ENCODE measurements at regions not wholly inside any gene's neighbourhood (a gene's known extent, or its start where the extent isn't known, plus 50 kb on each side); places are given as distances from the start of the nearest gene placed in this dataset.
A peak's percentile ranks its signal among the peaks of the same experiment; 100 is the strongest.

- Histone ChIP-seq H3K9me3 (no peaks in the 10 kb centered on the region), H3K27me3 (no peaks in the 10 kb centered on the region), H3K4me3 (no peak overlapping the region), H3K36me3 (no peaks in the 10 kb centered on the region)
- DNase-seq = no peak
Observed at GRCh38 chr2:177075254-177075653, 137.3 kb upstream of the HNRNPA3 start.

- Histone ChIP-seq H3K27me3 (no peaks in the 10 kb centered on the region), H3K4me3 (no peak overlapping the region), H3K9me3 (no peaks in the 10 kb centered on the region), H3K36me3 (no peaks in the 10 kb centered on the region)
- DNase-seq = no peak
Observed at GRCh38 chr2:177076636-177077179, 135.9 kb upstream of the HNRNPA3 start.

GRCh38 chr2:177077778-177078177 lies 134.8 kb upstream of the HNRNPA3 start:
- no peak for DNase-seq
- Histone ChIP-seq H3K4me3 (no peak overlapping the region), H3K27me3 (no peaks in the 10 kb centered on the region), H3K9me3 (no peaks in the 10 kb centered on the region), H3K36me3 (no peaks in the 10 kb centered on the region)

DNA sequence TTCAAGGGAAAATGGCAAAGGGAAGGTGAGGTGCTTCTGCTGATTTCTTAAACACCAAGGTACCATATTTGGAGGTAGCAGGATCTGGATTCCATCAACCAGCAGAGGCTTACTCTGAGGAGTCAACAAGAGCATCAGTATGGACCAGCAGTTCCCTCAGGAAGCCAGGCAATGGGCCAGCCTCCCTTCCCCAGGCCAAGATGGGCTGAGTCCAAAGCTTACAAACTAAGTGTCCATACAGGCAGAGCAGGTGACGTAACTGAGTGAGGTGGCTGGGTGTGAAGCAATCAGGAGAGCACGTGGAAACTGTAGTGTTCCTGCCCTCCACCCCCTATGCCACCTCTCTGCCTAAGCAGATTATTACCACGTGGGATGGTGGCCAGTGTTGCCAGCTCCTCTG lies 134.2 kb upstream of the HNRNPA3 start:
- Histone ChIP-seq H3K9me3 (no peaks in the 10 kb centered on the region), H3K4me3 (no peak overlapping the region), H3K27me3 (no peaks in the 10 kb centered on the region), H3K36me3 (no peaks in the 10 kb centered on the region)
- peak; percentile 66 for DNase-seq

DNA sequence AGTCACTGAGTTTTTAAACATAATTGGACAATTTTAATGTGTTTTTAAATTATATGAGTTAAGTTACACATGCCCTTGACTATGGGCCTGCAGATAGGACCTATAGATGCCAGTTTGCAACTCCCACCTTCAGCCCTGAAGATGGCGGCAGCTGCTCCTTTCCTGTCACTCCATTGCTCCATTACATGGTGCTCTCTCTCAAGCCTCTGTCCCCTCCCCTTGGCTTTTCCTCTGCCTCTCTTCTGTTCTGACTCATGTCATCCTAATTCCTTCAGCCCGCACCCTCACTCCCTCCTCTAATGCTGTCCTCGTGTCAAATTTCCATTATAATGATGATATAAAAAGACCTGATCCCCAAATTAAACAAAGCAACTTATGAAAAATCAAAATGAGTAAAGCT lies 133.7 kb upstream of the HNRNPA3 start:
- H3K27me3 ChIP-seq = no peaks in the 10 kb centered on the region
- no peaks in the 10 kb centered on the region for H3K36me3 ChIP-seq
- no peak overlapping the region for H3K4me3 ChIP-seq
- H3K9me3 ChIP-seq = no peaks in the 10 kb centered on the region
- DNase-seq = no peak

DNA sequence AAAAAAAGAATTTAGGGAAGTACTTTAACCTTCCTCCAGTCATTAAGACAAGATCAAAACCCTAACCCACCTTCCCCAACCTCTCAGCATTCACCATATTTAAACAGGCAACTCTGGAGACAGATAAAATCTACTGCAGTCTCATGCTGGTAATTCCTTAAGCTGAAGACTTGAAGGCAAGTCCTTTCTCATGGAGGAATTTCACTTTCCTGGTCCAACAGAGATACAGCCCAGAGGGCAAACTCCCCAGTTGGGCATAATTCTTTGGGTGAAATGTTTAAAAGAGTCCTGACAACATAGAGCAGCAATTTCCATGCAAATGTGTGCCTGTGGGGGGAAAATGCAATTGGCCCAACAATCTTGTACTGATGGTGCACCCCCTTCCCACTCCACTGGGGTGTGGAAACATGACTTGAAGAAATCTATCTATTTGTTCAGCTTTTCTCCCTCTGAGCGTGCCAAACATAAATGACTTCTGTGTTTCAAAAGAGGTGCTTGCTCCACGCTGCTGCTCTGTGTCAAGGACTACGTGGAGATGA lies 131.8 kb upstream of the HNRNPA3 start:
- no peaks in the 10 kb centered on the region for H3K36me3 ChIP-seq
- DNase-seq = no peak
- no peaks in the 10 kb centered on the region for H3K27me3 ChIP-seq
- H3K9me3 ChIP-seq = no peaks in the 10 kb centered on the region
- H3K4me3 ChIP-seq = no peak overlapping the region

- Histone ChIP-seq H3K9me3 (no peaks in the 10 kb centered on the region), H3K36me3 (no peaks in the 10 kb centered on the region), H3K27me3 (no peaks in the 10 kb centered on the region), H3K4me3 (no peak overlapping the region)
- no peak for DNase-seq
Observed at GRCh38 chr2:177084607-177085006, 128.0 kb upstream of the HNRNPA3 start.

- no peak overlapping the region for H3K4me3 ChIP-seq
- DNase-seq = no peak
- no peaks in the 10 kb centered on the region for H3K9me3 ChIP-seq
- no peaks in the 10 kb centered on the region for H3K27me3 ChIP-seq
- H3K36me3 ChIP-seq = no peaks in the 10 kb centered on the region
Observed at GRCh38 chr2:177088529-177088928, 124.1 kb upstream of the HNRNPA3 start.

GRCh38 chr2:177090967-177091366 lies 121.6 kb upstream of the HNRNPA3 start:
- Histone ChIP-seq H3K4me3 (no peak overlapping the region), H3K27me3 (no peaks in the 10 kb centered on the region), H3K36me3 (no peaks in the 10 kb centered on the region), H3K9me3 (no peaks in the 10 kb centered on the region)
- DNase-seq = no peak

DNA sequence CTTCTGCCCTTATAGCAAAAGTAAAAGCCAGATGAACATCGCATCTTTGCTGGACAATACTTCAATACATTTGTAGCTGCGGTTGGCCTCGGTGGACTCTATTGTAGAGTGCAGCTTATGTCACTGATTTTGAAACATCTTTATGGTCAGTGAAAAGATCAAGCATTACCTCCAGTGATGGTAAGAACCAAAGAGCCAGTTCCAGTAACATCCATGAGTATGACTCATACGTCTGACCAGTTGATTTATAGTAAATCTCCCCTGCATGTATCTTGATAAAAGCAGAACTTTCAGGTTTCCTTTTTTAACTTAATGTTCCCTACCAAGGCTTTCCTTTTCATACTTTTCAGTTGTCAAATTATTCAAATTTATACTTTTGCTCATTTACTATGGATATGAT lies 119.2 kb upstream of the HNRNPA3 start:
- DNase-seq = no peak
- H3K36me3 ChIP-seq = no peaks in the 10 kb centered on the region
- no peak overlapping the region for H3K4me3 ChIP-seq
- H3K27me3 ChIP-seq = no peaks in the 10 kb centered on the region
- H3K9me3 ChIP-seq = no peaks in the 10 kb centered on the region

- H3K9me3 ChIP-seq = 0 out of 2 replicates have a peak, but pooled peaks cover 2% of the 10 kb centered on the region
- no peak overlapping the region for H3K4me3 ChIP-seq
Observed at GRCh38 chr2:177098001-177098613, 114.5 kb upstream of the HNRNPA3 start.

GRCh38 chr2:177101930-177102329 lies 110.7 kb upstream of the HNRNPA3 start:
- DNase-seq = no peak
- H3K4me3 ChIP-seq = no peak overlapping the region
- no peaks in the 10 kb centered on the region for H3K27me3 ChIP-seq
- no peaks in the 10 kb centered on the region for H3K36me3 ChIP-seq
- 0 out of 2 replicates have a peak, but pooled peaks cover 2% of the 10 kb centered on the region for H3K9me3 ChIP-seq

More at GRCh38 chr2:177098001-177098613, 114.5 kb upstream of the HNRNPA3 start:
- DNase-seq = no peak
- H3K27me3 ChIP-seq = no peaks in the 10 kb centered on the region
- H3K36me3 ChIP-seq = no peaks in the 10 kb centered on the region

GRCh38 chr2:177106212-177106611 lies 106.4 kb upstream of the HNRNPA3 start:
- H3K27me3 ChIP-seq = no peaks in the 10 kb centered on the region
- DNase-seq = no peak

GRCh38 chr2:177108890-177109289 lies 103.7 kb upstream of the HNRNPA3 start:
- no peaks in the 10 kb centered on the region for H3K36me3 ChIP-seq
- no peaks in the 10 kb centered on the region for H3K9me3 ChIP-seq
- H3K27me3 ChIP-seq = no peaks in the 10 kb centered on the region
- no peak for DNase-seq
- H3K4me3 ChIP-seq = no peak overlapping the region

More at GRCh38 chr2:177106212-177106611, 106.4 kb upstream of the HNRNPA3 start:
- Histone ChIP-seq H3K4me3 (no peak overlapping the region), H3K36me3 (no peaks in the 10 kb centered on the region), H3K9me3 (0 out of 2 replicates have a peak, but pooled peaks cover 2% of the 10 kb centered on the region)

GRCh38 chr2:177114712-177115111 lies 97.9 kb upstream of the HNRNPA3 start:
- H3K4me3 ChIP-seq = no peak overlapping the region
- peaks cover 7% of the 10 kb centered on the region; the same call in 1 of the 2 replicates for H3K27me3 ChIP-seq
- H3K9me3 ChIP-seq = no peaks in the 10 kb centered on the region
- no peak for DNase-seq
- no peaks in the 10 kb centered on the region for H3K36me3 ChIP-seq

GRCh38 chr2:177117755-177118154 lies 94.8 kb upstream of the HNRNPA3 start:
- H3K36me3 ChIP-seq = no peaks in the 10 kb centered on the region
- H3K27me3 ChIP-seq = peaks cover 7% of the 10 kb centered on the region; the same call in 1 of the 2 replicates
- H3K9me3 ChIP-seq = no peaks in the 10 kb centered on the region
- no peak overlapping the region for H3K4me3 ChIP-seq
- DNase-seq = no peak

- Histone ChIP-seq H3K27me3 (peaks cover 7% of the 10 kb centered on the region; the same call in 1 of the 2 replicates), H3K4me3 (no peak overlapping the region), H3K36me3 (no peaks in the 10 kb centered on the region), H3K9me3 (no peaks in the 10 kb centered on the region)
- no peak for DNase-seq
Observed at GRCh38 chr2:177118636-177119035, 94.0 kb upstream of the HNRNPA3 start.

GRCh38 chr2:177119099-177119498 lies 93.5 kb upstream of the HNRNPA3 start:
- no peak overlapping the region for H3K4me3 ChIP-seq
- DNase-seq = no peak
- no peaks in the 10 kb centered on the region for H3K9me3 ChIP-seq

More at GRCh38 chr2:177119099-177119498, 93.5 kb upstream of the HNRNPA3 start:
- Histone ChIP-seq H3K27me3 (peaks cover 7% of the 10 kb centered on the region; the same call in 1 of the 2 replicates), H3K36me3 (no peaks in the 10 kb centered on the region)
